ENCODE measurements at regions not wholly inside any gene's neighbourhood (a gene's known extent, or its start where the extent isn't known, plus 50 kb on each side); places are given as distances from the start of the nearest gene placed in this dataset.

- TF ChIP-seq POLR2AphosphoS5 (IDR thresholded peaks at IDR 0.05; ENCODE audit: low read depth, low read length) (no peak), POLR2A (IDR thresholded peaks at IDR 0.05; ENCODE audit: low read depth, low read length) (no peak)
Measured at GRCh38 chr1:82160036-82160435, 359.3 kb downstream of the ADGRL2 start.
